GM12891 (cell line): ENCODE measurements at regions not wholly inside any gene's neighbourhood (a gene's known extent, or its start where the extent isn't known, plus 50 kb on each side); places are given as distances from the start of the nearest gene placed in this dataset.
"Not testable (repeated sequence)": the region's sequence is repeated elsewhere in the genome, so short reads cannot be mapped to it uniquely, and the experiment has no call there.

Source experiments
- DNase-seq: peaks from one replicate; pipeline ENCODE4 v3.0.0; 2011; ENCODE audit warnings: low spot score; ENCODE audit not compliant: insufficient read length
- FAIRE-seq: peaks from 2 replicates; lab custom pipeline; 2011; peaks lifted over from hg19 to GRCh38; lab: Jason Lieb, UNC
- PAX5 ChIP-seq: IDR thresholded peaks from 2 replicates; pipeline ENCODE4 v1.6.1; 2011; ENCODE audit warnings: low read length, moderate library complexity, mild to moderate bottlenecking; ENCODE audit not compliant: insufficient read depth, severe bottlenecking
- POLR2A ChIP-seq: IDR thresholded peaks from 2 replicates; pipeline ENCODE4 v1.6.1; 2011; ENCODE audit warnings: low read depth, low read length, control low read depth
- POLR2AphosphoS5 ChIP-seq: IDR thresholded peaks from 2 replicates; pipeline ENCODE4 v1.6.1; 2011; ENCODE audit warnings: low read depth, low read length, control low read depth
- POU2F2 ChIP-seq: IDR thresholded peaks from 2 replicates; pipeline ENCODE4 v1.6.1; 2011; ENCODE audit warnings: low read depth, mild to moderate bottlenecking, control low read depth, low read length, moderate library complexity
- SPI1 ChIP-seq: IDR thresholded peaks from 2 replicates; pipeline ENCODE4 v1.6.1; 2011; ENCODE audit warnings: low read depth, low read length, control low read depth
- TAF1 ChIP-seq: IDR thresholded peaks from 2 replicates; pipeline ENCODE4 v1.6.1; 2011; ENCODE audit warnings: low read depth, low read length, control low read depth

GRCh38 chrX:74107666-74108065 is 196.3 kb upstream of the ZCCHC13 start:
- DNase-seq (no peak), FAIRE-seq (no peak)
- TF ChIP-seq POLR2AphosphoS5: no peak
- TF ChIP-seq POU2F2: no peak
- TF ChIP-seq SPI1: no peak
- no peak for TF ChIP-seq TAF1
- no peak for TF ChIP-seq PAX5
- TF ChIP-seq POLR2A: no peak

- DNase-seq (no peak), FAIRE-seq (no peak)
These were observed 199.5 kb upstream of the ZCCHC13 start for GRCh38 chrX:74104356-74105015.

GRCh38 chrX:74098407-74098806 is 205.6 kb upstream of the ZCCHC13 start:
- not testable (repeated sequence) for DNase-seq, FAIRE-seq

More at GRCh38 chrX:74104356-74105015, 199.5 kb upstream of the ZCCHC13 start:
- no peak for TF ChIP-seq PAX5

GRCh38 chrX:74090049-74090448 is 213.9 kb upstream of the ZCCHC13 start:
- TF ChIP-seq POLR2A (no peak), POU2F2 (no peak), PAX5 (no peak), POLR2AphosphoS5 (no peak), TAF1 (no peak)
- FAIRE-seq (no peak), DNase-seq (no peak)

- no peak for FAIRE-seq
- DNase-seq: no peak
- TF ChIP-seq POLR2A (no peak), PAX5 (no peak), TAF1 (no peak), POLR2AphosphoS5 (no peak), POU2F2 (no peak), SPI1 (no peak)
These were observed 218.2 kb upstream of the ZCCHC13 start for GRCh38 chrX:74085642-74086236.

- FAIRE-seq (no peak), DNase-seq (no peak)
- TF ChIP-seq PAX5 (no peak), SPI1 (no peak), POU2F2 (no peak), TAF1 (no peak), POLR2AphosphoS5 (no peak), POLR2A (no peak)
These were observed 223.8 kb upstream of the ZCCHC13 start for GRCh38 chrX:74080165-74080564.

- FAIRE-seq: no peak
- TF ChIP-seq POU2F2: no peak
- TF ChIP-seq POLR2A: no peak
- no peak for TF ChIP-seq POLR2AphosphoS5
- TF ChIP-seq SPI1: no peak
- TF ChIP-seq TAF1: no peak
- TF ChIP-seq PAX5: no peak
- DNase-seq: no peak
These were observed 213.4 kb upstream of the XIST start for GRCh38 chrX:74065831-74066390.

GRCh38 chrX:74063426-74064155 is 211.1 kb upstream of the XIST start:
- FAIRE-seq (no peak), DNase-seq (no peak)
- TF ChIP-seq POLR2AphosphoS5: no peak
- no peak for TF ChIP-seq TAF1
- no peak for TF ChIP-seq SPI1
- no peak for TF ChIP-seq PAX5
- TF ChIP-seq POLR2A: no peak
- TF ChIP-seq POU2F2: no peak

GRCh38 chrX:74061879-74062278 is 209.4 kb upstream of the XIST start:
- DNase-seq (no peak), FAIRE-seq (no peak)
- TF ChIP-seq TAF1 (no peak), POU2F2 (no peak), POLR2AphosphoS5 (no peak), PAX5 (no peak), POLR2A (no peak), SPI1 (no peak)
